Gastrocnemius medialis (tissue), 4 donors: ENCODE measurements at regions not wholly inside any gene's neighbourhood (a gene's known extent, or its start where the extent isn't known, plus 50 kb on each side); places are given as distances from the start of the nearest gene placed in this dataset.

ENCODE experiments used
- ATAC-seq, 2 donors: fragments of 150-250 bp; one replicate each; pipeline ENCODE4 v1.9.1; 2016
- DNase-seq, 2 donors: peaks; one replicate each; pipeline ENCODE4 v3.0.0-alpha.2; 2019
- H3K27ac ChIP-seq, 4 donors: fragments of 200-600 bp; sonication (generic); 1 replicate in 1 of 4; 2 replicates in 3 of 4; pipeline ENCODE4 v1.5.1; 2016 to 2018; ENCODE audit warnings: mild to moderate bottlenecking in 2 of 4, moderate library complexity in 1 of 4
- H3K27me3 ChIP-seq, 3 donors: fragments of 200-600 bp; sonication (generic) in 2 of 3; 1 replicate in 1 of 3; 2 replicates in 2 of 3; pipeline versions ENCODE4 v1.5.1 to v1.6.0; 2016 to 2019; ENCODE audit warnings: mild to moderate bottlenecking in 1 of 3, moderate library complexity in 1 of 3
- H3K36me3 ChIP-seq, 2 donors: fragments of 200-600 bp; sonication (generic) in 1 of 2; one replicate each; pipeline ENCODE4 v1.5.1; 2017 to 2018
- H3K4me1 ChIP-seq, 2 donors: fragments of 200-600 bp; sonication (generic) in 1 of 2; one replicate each; pipeline ENCODE4 v1.5.1; 2016 to 2017; ENCODE audit warnings: mild to moderate bottlenecking in 2 of 2
- H3K4me3 ChIP-seq, 4 donors: fragments of 200-600 bp; sonication (generic) in 3 of 4; 1 replicate in 1 of 4; 2 replicates in 3 of 4; pipeline ENCODE4 v1.5.1; 2016 to 2019; ENCODE audit warnings: mild to moderate bottlenecking in 2 of 4
- H3K9me3 ChIP-seq, 3 donors: fragments of 200-600 bp; sonication (generic) in 2 of 3; 1 replicate in 1 of 3; 2 replicates in 2 of 3; pipeline ENCODE4 v1.5.1; 2016 to 2019
- CTCF ChIP-seq, 5 experiments: fragments of 450-650 bp in 3 of 5; fragments of 200-600 bp in 2 of 5; sonication (generic) in 2 of 5; IDR thresholded peaks in 4 of 5; conservative IDR thresholded peaks in 1 of 5; 1 replicate in 4 of 5; 2 replicates in 1 of 5; pipeline ENCODE4 v1.5.1; 2016 to 2019; ENCODE audit warnings: antibody characterized with exemption in 5 of 5, mild to moderate bottlenecking in 3 of 5, moderate library complexity in 3 of 5
- POLR2A ChIP-seq, 2 donors: fragments of 450-650 bp; IDR thresholded peaks; one replicate each; pipeline ENCODE4 v1.6.1; 2017; ENCODE audit warnings: antibody characterized with exemption in 2 of 2, mild to moderate bottlenecking in 2 of 2, moderate library complexity in 2 of 2
- in situ Hi-C, 4 donors: fragments of 200-750 bp; cut with MboI; loops; one replicate each; pipeline versions ENCODE4 v1.15.0 to v1.8.0; 2017; ENCODE audit warnings: low sequenced_read_pairs in 4 of 4
- intact Hi-C: fragments of 100-400 bp; cut with DNase I; formaldehyde crosslinking; loops from one replicate; pipeline ENCODE4 v1.15.1; 2023; ENCODE audit warnings: low total_unique reads

GRCh38 chr6:150546457-150546856 is 53.2 kb upstream of the PLEKHG1 start:
- Histone ChIP-seq H3K4me1 (no peaks in the 10 kb centered on the region), H3K9me3 (no peaks in the 10 kb centered on the region), H3K4me3 (no peak overlapping the region), H3K36me3 (no peaks in the 10 kb centered on the region), H3K27me3 (no peaks in the 10 kb centered on the region), H3K27ac (no peak overlapping the region)
- ATAC-seq (no peak), DNase-seq (no peak)
- intact Hi-C loops = no loop called here
- TF ChIP-seq CTCF (IDR thresholded peaks at IDR 0.05 in 4 of 5, conservative IDR thresholded peaks at IDR 0.05 in 1 of 5) = no peak
- TF ChIP-seq POLR2A (IDR thresholded peaks at IDR 0.05) = no peak
- in situ Hi-C loops = no loop called here

- ATAC-seq = peak; percentile 18 to 52
These were observed 52.0 kb upstream of the PLEKHG1 start for GRCh38 chr6:150547502-150548222.

GRCh38 chr6:150548330-150548729 is 51.4 kb upstream of the PLEKHG1 start:
- intact Hi-C loops (no loop called here), in situ Hi-C loops (no loop called here)
- no peak overlapping the region for H3K4me3 ChIP-seq
- no peak for DNase-seq
- ATAC-seq = no peak
- no peaks in the 10 kb centered on the region for H3K36me3 ChIP-seq
- H3K4me1 ChIP-seq = no peaks in the 10 kb centered on the region
- no peak for TF ChIP-seq POLR2A (IDR thresholded peaks at IDR 0.05)
- TF ChIP-seq CTCF (IDR thresholded peaks at IDR 0.05 in 4 of 5, conservative IDR thresholded peaks at IDR 0.05 in 1 of 5) = no peak
- no peak overlapping the region for H3K27ac ChIP-seq
- H3K9me3 ChIP-seq = no peaks in the 10 kb centered on the region
- no peaks in the 10 kb centered on the region for H3K27me3 ChIP-seq

More at GRCh38 chr6:150547502-150548222, 52.0 kb upstream of the PLEKHG1 start:
- no peaks in the 10 kb centered on the region for H3K36me3 ChIP-seq
- no peak overlapping the region for H3K27ac ChIP-seq
- in situ Hi-C loops = no loop called here
- intact Hi-C loops = no loop called here
- H3K9me3 ChIP-seq = no peaks in the 10 kb centered on the region
- DNase-seq = peak; percentile 9 to 13
- no peak for TF ChIP-seq CTCF (IDR thresholded peaks at IDR 0.05 in 4 of 5, conservative IDR thresholded peaks at IDR 0.05 in 1 of 5)
- TF ChIP-seq POLR2A (IDR thresholded peaks at IDR 0.05) = no peak
- no peak overlapping the region for H3K4me3 ChIP-seq
- H3K27me3 ChIP-seq = no peaks in the 10 kb centered on the region
- no peaks in the 10 kb centered on the region for H3K4me1 ChIP-seq

GRCh38 chr6:150549007-150549406 is 50.7 kb upstream of the PLEKHG1 start:
- in situ Hi-C loops (no loop called here), intact Hi-C loops (no loop called here)
- no peaks in the 10 kb centered on the region for H3K27me3 ChIP-seq
- H3K36me3 ChIP-seq = no peaks in the 10 kb centered on the region
- H3K27ac ChIP-seq = no peak overlapping the region
- H3K4me3 ChIP-seq = no peak overlapping the region
- TF ChIP-seq POLR2A (IDR thresholded peaks at IDR 0.05) (no peak), CTCF (IDR thresholded peaks at IDR 0.05 in 4 of 5, conservative IDR thresholded peaks at IDR 0.05 in 1 of 5) (no peak)
- DNase-seq (no peak), ATAC-seq (no peak)
- no peaks in the 10 kb centered on the region for H3K9me3 ChIP-seq
- no peaks in the 10 kb centered on the region for H3K4me1 ChIP-seq

GRCh38 chr6:150549674-150550101 is 50.0 kb upstream of the PLEKHG1 start:
- H3K4me1 ChIP-seq = no peaks in the 10 kb centered on the region
- in situ Hi-C loops = no loop called here
- no peaks in the 10 kb centered on the region for H3K36me3 ChIP-seq
- no peak overlapping the region for H3K4me3 ChIP-seq
- H3K27ac ChIP-seq = no peak overlapping the region
- H3K27me3 ChIP-seq = no peaks in the 10 kb centered on the region
- DNase-seq = no peak
- intact Hi-C loops = no loop called here
- no peaks in the 10 kb centered on the region for H3K9me3 ChIP-seq
- TF ChIP-seq CTCF (IDR thresholded peaks at IDR 0.05 in 4 of 5, conservative IDR thresholded peaks at IDR 0.05 in 1 of 5) (no peak), POLR2A (IDR thresholded peaks at IDR 0.05) (no peak)
- ATAC-seq = no peak
